ENCODE measurements at regions not wholly inside any gene's neighbourhood (a gene's known extent, or its start where the extent isn't known, plus 50 kb on each side); places are given as distances from the start of the nearest gene placed in this dataset.
A peak's percentile ranks its signal among the peaks of the same experiment; 100 is the strongest.
"Not testable (repeated sequence)": the region's sequence is repeated elsewhere in the genome, so short reads cannot be mapped to it uniquely, and the experiment has no call there.

DNA sequence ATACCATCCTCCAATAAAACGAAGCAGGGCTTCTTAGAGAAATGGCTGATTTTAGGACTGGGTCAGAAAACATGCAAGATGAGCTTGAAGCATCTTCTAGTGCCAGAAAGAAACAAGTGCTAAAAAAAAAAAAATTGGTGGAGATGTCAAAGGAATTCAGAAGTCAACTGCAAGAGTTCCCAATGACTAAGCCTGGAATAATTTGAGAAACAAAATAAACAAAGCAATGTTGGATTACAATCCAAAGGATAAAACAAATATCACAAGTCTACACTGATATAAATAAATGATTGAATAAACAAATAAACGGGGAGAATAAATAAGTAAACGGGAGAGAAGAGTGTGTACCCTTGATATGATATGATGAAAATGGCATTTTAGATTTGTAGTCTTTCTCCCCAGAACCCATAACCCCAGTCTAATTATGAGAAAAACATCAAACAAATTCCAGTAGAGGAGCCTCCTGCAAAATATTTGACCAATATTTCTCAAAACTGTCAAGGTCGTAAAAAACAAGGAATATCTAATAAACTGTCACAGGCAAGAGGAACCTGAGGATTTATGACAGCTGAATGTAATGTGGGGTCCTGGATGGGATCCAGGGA lies 63.5 kb upstream of the CCL21 start:
- no peaks in the 10 kb centered on the region for H3K4me1 ChIP-seq
- H3K27me3 ChIP-seq: peaks cover 0 to 3% (median 0%) of the 10 kb centered on the region in 3 donors
- no peak overlapping the region for H3K27ac ChIP-seq
- TF ChIP-seq POLR2A (IDR thresholded peaks at IDR 0.05): no peak
- TF ChIP-seq, protein P1, sequence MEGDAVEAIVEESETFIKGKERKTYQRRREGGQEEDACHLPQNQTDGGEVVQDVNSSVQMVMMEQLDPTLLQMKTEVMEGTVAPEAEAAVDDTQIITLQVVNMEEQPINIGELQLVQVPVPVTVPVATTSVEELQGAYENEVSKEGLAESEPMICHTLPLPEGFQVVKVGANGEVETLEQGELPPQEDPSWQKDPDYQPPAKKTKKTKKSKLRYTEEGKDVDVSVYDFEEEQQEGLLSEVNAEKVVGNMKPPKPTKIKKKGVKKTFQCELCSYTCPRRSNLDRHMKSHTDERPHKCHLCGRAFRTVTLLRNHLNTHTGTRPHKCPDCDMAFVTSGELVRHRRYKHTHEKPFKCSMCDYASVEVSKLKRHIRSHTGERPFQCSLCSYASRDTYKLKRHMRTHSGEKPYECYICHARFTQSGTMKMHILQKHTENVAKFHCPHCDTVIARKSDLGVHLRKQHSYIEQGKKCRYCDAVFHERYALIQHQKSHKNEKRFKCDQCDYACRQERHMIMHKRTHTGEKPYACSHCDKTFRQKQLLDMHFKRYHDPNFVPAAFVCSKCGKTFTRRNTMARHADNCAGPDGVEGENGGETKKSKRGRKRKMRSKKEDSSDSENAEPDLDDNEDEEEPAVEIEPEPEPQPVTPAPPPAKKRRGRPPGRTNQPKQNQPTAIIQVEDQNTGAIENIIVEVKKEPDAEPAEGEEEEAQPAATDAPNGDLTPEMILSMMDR (IDR thresholded peaks at IDR 0.05 in 4 of 5, conservative IDR thresholded peaks at IDR 0.05 in 1 of 5): no peak
- intact Hi-C loops (cut with DNase I; ENCODE audit: low total_unique reads): no loop called here
- no peak for DNase-seq
- H3K9me3 ChIP-seq: no peaks in the 10 kb centered on the region
- H3K36me3 ChIP-seq: no peaks in the 10 kb centered on the region
- H3K4me3 ChIP-seq: no peak overlapping the region
- in situ Hi-C loops (cut with MboI; ENCODE audit: low sequenced_read_pairs in 4 of 4): no loop called here
- no peak for ATAC-seq

DNA sequence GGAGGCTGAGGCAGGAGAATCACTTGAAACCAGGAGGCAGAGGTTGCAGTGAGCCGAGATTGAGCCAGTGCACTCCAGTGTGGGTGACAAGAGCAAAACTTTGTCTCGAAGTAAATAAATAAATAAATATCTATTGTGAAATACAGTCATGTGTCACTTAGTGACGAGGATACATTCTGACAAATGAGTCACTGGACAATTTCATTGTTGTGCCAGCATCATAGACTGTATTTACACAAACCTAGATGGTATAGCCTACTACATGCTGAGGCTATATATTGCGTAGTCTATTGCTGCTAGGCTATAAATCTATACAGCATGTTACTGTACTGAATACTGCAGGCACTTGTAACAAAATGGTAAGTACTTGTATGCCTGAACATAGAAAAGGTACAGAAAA lies 61.1 kb upstream of the CCL21 start:
- DNase-seq: no peak
- no peak for TF ChIP-seq POLR2A (IDR thresholded peaks at IDR 0.05)
- TF ChIP-seq, protein P1 (IDR thresholded peaks at IDR 0.05 in 4 of 5, conservative IDR thresholded peaks at IDR 0.05 in 1 of 5): no peak
- Histone ChIP-seq H3K4me1 (no peaks in the 10 kb centered on the region), H3K4me3 (no peak overlapping the region), H3K27ac (no peak overlapping the region), H3K9me3 (no peaks in the 10 kb centered on the region), H3K36me3 (no peaks in the 10 kb centered on the region), H3K27me3 (peaks cover 0 to 3% (median 0%) of the 10 kb centered on the region in 3 donors)
- intact Hi-C loops (cut with DNase I; ENCODE audit: low total_unique reads): no loop called here
- ATAC-seq: no peak
- in situ Hi-C loops (cut with MboI; ENCODE audit: low sequenced_read_pairs in 4 of 4): no loop called here

DNA sequence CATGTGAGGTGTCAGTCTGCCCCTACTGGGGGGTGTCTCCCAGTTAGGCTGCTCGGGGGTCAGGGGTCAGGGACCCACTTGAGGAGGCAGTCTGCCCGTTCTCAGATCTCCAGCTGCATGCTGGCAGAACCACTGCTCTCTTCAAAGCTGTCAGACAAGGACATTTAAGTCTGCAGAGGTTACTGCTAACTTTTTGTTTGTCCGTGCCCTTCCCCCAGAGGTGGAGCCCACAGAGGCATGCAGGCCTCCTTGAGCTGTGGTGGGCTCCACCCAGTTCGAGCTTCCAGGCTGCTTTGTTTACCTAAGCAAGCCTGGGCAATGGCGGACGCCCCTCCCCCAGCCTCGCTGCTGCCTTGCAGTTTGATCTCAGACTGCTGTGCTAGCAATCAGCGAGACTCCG lies 57.2 kb upstream of the CCL21 start:
- DNase-seq; ATAC-seq; H3K36me3 ChIP-seq; in situ Hi-C loops (cut with MboI; ENCODE audit: low sequenced_read_pairs in 4 of 4); H3K4me3 ChIP-seq; H3K4me1 ChIP-seq; H3K27me3 ChIP-seq; intact Hi-C loops (cut with DNase I; ENCODE audit: low total_unique reads); H3K27ac ChIP-seq; H3K9me3 ChIP-seq: not testable (repeated sequence)

DNA sequence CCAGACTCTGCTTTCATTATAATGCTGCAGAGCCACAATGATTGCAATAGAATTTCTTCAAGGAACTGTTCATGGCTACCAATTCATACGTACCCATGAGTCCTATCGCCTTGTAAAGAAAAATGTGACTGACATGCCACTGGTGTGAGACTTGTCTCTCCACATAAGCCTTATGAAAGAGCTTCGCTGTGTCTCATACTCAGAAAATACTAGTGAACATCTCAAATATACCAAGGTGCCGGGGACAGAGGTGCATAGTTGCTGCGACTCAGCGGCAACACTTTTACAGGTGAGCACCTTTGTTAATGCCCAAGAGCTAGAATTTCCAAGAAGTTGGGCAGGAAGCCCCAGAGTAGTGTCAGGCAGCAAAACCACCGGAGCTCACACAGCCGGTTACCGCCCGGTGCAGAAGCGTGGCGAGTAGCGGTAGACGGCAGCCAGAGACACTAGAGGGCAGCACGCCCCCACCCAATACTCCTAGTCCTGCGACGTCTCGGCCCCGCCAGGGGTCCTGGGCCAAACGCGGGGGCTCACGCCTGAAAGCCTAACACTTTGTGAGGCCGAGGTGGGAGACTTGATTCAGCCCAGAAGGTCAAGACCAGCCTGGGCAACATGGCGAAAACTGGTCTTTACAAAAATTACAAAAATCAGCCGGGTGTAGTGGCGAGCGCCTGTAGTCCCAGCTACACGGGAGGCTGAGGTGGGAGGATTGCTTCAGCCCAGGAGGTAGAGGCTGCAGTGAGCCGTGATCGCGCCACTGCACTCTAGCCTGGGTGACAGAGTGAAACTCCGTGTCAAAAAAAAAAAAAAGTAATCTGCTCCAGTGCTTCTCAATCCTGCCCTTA lies 50.5 kb upstream of the CCL21 start:
- ATAC-seq; H3K4me3 ChIP-seq; intact Hi-C loops (cut with DNase I; ENCODE audit: low total_unique reads); DNase-seq; H3K27ac ChIP-seq; in situ Hi-C loops (cut with MboI; ENCODE audit: low sequenced_read_pairs in 4 of 4); H3K9me3 ChIP-seq; H3K27me3 ChIP-seq; H3K4me1 ChIP-seq; H3K36me3 ChIP-seq: not testable (repeated sequence)
- TF ChIP-seq, protein P1 (IDR thresholded peaks at IDR 0.05 in 4 of 5, conservative IDR thresholded peaks at IDR 0.05 in 1 of 5): peak in 3 of 5 experiments; percentile 52 to 54 (median 53)

Data from gastrocnemius medialis (tissue), 4 donors.